ENCODE measurements at regions not wholly inside any gene's neighbourhood (a gene's known extent, or its start where the extent isn't known, plus 50 kb on each side); places are given as distances from the start of the nearest gene placed in this dataset.

GRCh38 chr2:78606895-78607294 is 418.6 kb upstream of the REG3G start:
- TF ChIP-seq CTCF (IDR thresholded peaks at IDR 0.05) (no peak), POLR2A (IDR thresholded peaks at IDR 0.05) (no peak), EP300 (IDR thresholded peaks at IDR 0.05; ENCODE audit: low read depth) (no peak), POLR2AphosphoS5 (IDR thresholded peaks at IDR 0.05) (no peak)

All from transverse colon (tissue), 4 donors.